HG03575 (cell line): ENCODE measurements at regions not wholly inside any gene's neighbourhood (a gene's known extent, or its start where the extent isn't known, plus 50 kb on each side); places are given as distances from the start of the nearest gene placed in this dataset.

Experiments
- ATAC-seq: cut with Tn5 transposase; IDR thresholded peaks from one replicate; pipeline ENCODE4 v1.9.1; 2021; ENCODE audit not compliant: unreplicated experiment, insufficient number of reproducible peaks, low FRiP score; ENCODE audit errors: extremely low read depth

DNA sequence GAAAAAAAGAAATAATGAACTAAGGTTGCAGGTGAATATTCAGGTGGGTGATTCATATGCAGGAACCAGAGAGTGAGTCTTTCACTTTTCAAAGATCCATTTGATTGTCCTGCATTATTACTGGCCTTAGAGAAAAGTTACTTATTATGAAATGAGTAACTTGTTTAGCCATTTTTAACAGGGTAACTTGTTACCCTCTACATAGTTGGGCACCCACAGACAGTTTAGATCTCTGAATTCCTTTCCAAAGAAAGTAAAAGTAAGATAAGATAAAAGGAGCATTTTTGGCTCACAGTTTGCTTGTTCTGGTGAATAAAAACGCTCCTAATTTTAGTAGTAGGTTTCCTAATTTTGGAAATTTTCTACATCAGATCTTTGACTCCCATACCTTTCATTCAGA lies 54.1 kb upstream of the DAB2 start:
- ATAC-seq = no peak

DNA sequence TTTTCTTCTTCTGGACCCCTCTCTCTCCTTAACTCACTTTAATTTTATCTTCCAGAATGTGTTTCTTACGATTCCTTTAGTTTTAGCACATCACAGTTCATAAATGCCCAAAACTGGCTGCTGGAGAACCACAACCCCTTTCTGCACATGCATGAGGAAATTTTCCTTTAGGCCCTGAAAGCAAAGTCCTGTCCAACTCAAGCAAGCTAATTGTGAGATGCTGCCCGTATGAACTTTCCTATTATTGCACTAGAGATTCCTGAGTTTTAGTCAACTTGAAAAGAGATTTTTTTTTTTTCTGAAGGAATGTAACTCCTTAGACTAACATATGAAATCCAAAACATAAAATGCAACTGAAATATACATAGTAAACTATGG lies 52.1 kb upstream of the DAB2 start:
- ATAC-seq = no peak

DNA sequence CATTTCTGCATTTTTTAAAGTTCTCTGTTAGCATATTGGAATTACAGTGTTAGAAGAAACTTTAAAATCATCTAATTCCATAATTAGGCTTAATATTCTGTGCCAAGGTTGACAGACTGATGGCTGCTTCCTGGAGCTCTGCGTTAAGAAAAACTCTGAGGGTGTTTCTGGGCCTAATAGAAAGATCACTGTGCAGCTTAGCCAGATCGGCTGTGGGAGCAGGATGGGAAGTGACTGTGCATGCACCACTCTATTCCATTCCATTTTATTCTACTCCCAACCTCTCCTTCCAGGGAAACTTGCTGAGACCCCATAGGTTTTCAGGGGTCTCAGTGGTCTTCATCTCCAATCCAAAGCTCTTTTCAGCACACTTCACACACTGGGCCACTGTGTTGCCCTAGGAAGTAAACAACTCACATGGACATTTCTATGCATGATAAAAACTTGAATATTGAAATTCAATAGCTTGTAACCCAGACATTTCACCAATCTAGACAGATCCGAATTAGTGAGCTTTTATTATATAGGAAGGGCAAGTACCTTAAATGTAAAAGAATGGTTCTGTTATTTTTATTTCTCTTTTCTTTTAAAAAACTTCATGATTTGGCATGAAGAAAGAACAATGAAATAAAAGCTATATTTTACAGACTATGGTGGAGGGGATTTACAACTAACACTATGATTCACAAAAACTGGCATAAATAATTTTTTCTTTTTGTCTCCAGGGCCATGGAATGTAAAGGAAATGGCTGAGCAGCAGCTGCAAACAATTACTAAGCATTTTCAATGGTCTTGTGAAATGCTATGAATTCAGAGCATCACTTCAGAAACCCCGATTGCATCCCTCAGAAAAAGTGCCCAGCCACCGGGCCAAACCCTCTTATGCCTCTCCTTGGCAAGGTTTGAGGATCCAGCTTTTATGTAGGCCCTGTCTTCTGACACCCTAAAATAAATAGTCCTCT lies 51.4 kb upstream of the DAB2 start:
- no peak for ATAC-seq

DNA sequence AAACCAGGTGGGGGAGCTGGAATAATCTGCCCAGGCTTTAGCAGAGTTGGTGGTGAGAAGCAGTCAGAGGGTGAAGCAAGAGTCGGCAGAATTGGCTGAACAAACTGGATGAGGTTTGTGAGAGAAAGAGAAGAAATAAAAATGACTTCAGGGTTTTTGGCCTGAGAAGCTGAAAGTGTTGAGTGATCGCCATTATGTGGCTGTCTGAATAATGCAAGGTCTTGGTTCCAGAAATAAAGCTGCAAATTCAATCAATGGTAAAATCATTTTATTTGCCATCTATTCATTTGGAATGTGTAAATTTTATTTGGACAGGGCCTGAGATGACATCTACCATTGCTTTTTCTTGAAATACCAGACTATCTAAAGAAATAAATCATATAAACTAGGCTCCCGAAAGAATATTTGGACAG lies 50.4 kb upstream of the DAB2 start:
- no peak for ATAC-seq
